A549 (cell line): ENCODE measurements at regions not wholly inside any gene's neighbourhood (a gene's known extent, or its start where the extent isn't known, plus 50 kb on each side); places are given as distances from the start of the nearest gene placed in this dataset.

Experiments used
- ATAC-seq, 2 experiments: fragments of 200-7000 bp in 1 of 2; fragments of >200 bp in 1 of 2; cut with Nextera tagmentation in 1 of 2; cut with Tn5 transposase in 1 of 2; 3 replicates each; pipeline versions ENCODE4 v1.8.0 to v1.9.1; 2018 to 2020; ENCODE audit warnings: mild to moderate bottlenecking in 1 of 2, moderate library complexity in 1 of 2
- CTCF ChIA-PET: fragments of 300-600 bp; sonication (Branson Sonifier 250); formaldehyde crosslinking; extraction: SDS; loops from one replicate; lab custom pipeline; 2021; ENCODE audit warnings: antibody characterized with exemption, inconsistent platforms; lab: Yijun Ruan, JAX
- POLR2A ChIA-PET: fragments of 350-600 bp; formaldehyde crosslinking; extraction: SDS; loops from one replicate; lab custom pipeline; 2021; ENCODE audit warnings: antibody characterized with exemption, inconsistent platforms; lab: Yijun Ruan, JAX
- DNase-seq, 2 experiments: peaks; one replicate each; pipeline versions ENCODE4 v3.0.0 to v3.0.0-alpha.2; 2011 to 2016; ENCODE audit warnings: low read depth in 1 of 2, low spot score in 1 of 2
- FAIRE-seq: peaks from 2 replicates; lab custom pipeline; 2011; peaks lifted over from hg19 to GRCh38; lab: Jason Lieb, UNC
- H3K27ac ChIP-seq, 2 experiments: fragments of >200 bp; sonication (Bioruptor Twin); formaldehyde crosslinking; 3 replicates each; pipeline ENCODE4 v1.5.1; 2016 to 2017
- H3K4me1 ChIP-seq: fragments of >200 bp; sonication (Bioruptor Twin); formaldehyde crosslinking; 3 replicates; pipeline ENCODE4 v1.6.1; 2016
- H3K4me2 ChIP-seq: fragments of >200 bp; sonication (Bioruptor Twin); formaldehyde crosslinking; 3 replicates; pipeline ENCODE4 v1.6.1; 2016
- H3K4me3 ChIP-seq: fragments of >200 bp; sonication (Bioruptor Twin); formaldehyde crosslinking; 3 replicates; pipeline ENCODE4 v1.5.1; 2016
- H3K9me3 ChIP-seq: fragments of >200 bp; sonication (Bioruptor Twin); formaldehyde crosslinking; 3 replicates; pipeline ENCODE4 v1.6.1; 2016
- BHLHE40 ChIP-seq: IDR thresholded peaks from 2 replicates; pipeline ENCODE4 v1.6.1; 2012; ENCODE audit warnings: low read depth, low read length, inconsistent platforms
- CBX2 ChIP-seq: fragments of 200-600 bp; sonication (generic); IDR thresholded peaks from 2 replicates; pipeline ENCODE4 v1.6.1; 2016; ENCODE audit warnings: low read depth, mild to moderate bottlenecking, borderline replicate concordance
- CBX8 ChIP-seq: fragments of 200-600 bp; sonication (generic); IDR thresholded peaks from 2 replicates; pipeline ENCODE4 v1.6.1; 2016
- CEBPB ChIP-seq, 2 experiments: fragments of >200 bp in 1 of 2; sonication (Bioruptor Twin) in 1 of 2; formaldehyde crosslinking in 1 of 2; IDR thresholded peaks; 2 replicates each; pipeline ENCODE4 v1.6.1; 2012 to 2016
- EP300 ChIP-seq, 2 experiments: fragments of >200 bp; sonication (Bioruptor Twin); formaldehyde crosslinking; IDR thresholded peaks; 2 replicates in 1 of 2; 3 replicates in 1 of 2; pipeline ENCODE4 v1.6.1; 2016 to 2017
- HDAC2 ChIP-seq: fragments of 200-600 bp; sonication (generic); IDR thresholded peaks from 2 replicates; pipeline ENCODE4 v1.6.1; 2016
- JUNB ChIP-seq: fragments of >200 bp; sonication (Bioruptor Twin); formaldehyde crosslinking; IDR thresholded peaks from 2 replicates; pipeline ENCODE4 v1.6.1; 2016
- KDM1A ChIP-seq: fragments of 200-600 bp; sonication (generic); IDR thresholded peaks from 2 replicates; pipeline ENCODE4 v1.6.1; 2016; ENCODE audit warnings: low read depth, mild to moderate bottlenecking
- KDM5A ChIP-seq: fragments of 200-600 bp; sonication (generic); IDR thresholded peaks from 2 replicates; pipeline ENCODE4 v1.6.1; 2016; ENCODE audit warnings: antibody characterized with exemption, mild to moderate bottlenecking
- MAZ ChIP-seq: fragments of 150-350 bp; IDR thresholded peaks from 2 replicates; pipeline ENCODE4 v1.6.1; 2014; ENCODE audit warnings: antibody characterized with exemption, low read depth, low read length, borderline replicate concordance
- NFE2L2 ChIP-seq: fragments of 150-350 bp; conservative IDR thresholded peaks from 2 replicates; pipeline ENCODE4 v1.6.1; 2014; ENCODE audit warnings: low read length
- NPAS2 ChIP-seq: fragments of 250-450 bp; sonication (Bioruptor Pico); IDR thresholded peaks from 2 replicates; pipeline ENCODE4 v1.8.0; 2022; ENCODE audit warnings: mild to moderate bottlenecking, moderate library complexity, borderline replicate concordance
- PHF8 ChIP-seq: fragments of 200-600 bp; sonication (generic); IDR thresholded peaks from 2 replicates; pipeline ENCODE4 v1.6.1; 2016; ENCODE audit warnings: low read depth, mild to moderate bottlenecking, antibody characterized with exemption, moderate library complexity, borderline replicate concordance
- POLR2A ChIP-seq: IDR thresholded peaks from 2 replicates; pipeline ENCODE4 v1.6.1; 2012; ENCODE audit warnings: mild to moderate bottlenecking, low read length
- RAD21 ChIP-seq, 2 experiments: fragments of >200 bp in 1 of 2; sonication (Bioruptor Twin) in 1 of 2; formaldehyde crosslinking in 1 of 2; IDR thresholded peaks in 1 of 2; conservative IDR thresholded peaks in 1 of 2; 2 replicates in 1 of 2; 3 replicates in 1 of 2; pipeline ENCODE4 v1.6.1; 2012 to 2018; ENCODE audit warnings: inconsistent platforms in 1 of 2
- RFX5 ChIP-seq: fragments of 450-650 bp; IDR thresholded peaks from 2 replicates; pipeline ENCODE4 v1.7.1; 2014; ENCODE audit warnings: antibody characterized with exemption, mild to moderate bottlenecking, moderate library complexity
- SMC3 ChIP-seq: fragments of >200 bp; sonication (Bioruptor Twin); formaldehyde crosslinking; IDR thresholded peaks from 3 replicates; pipeline ENCODE4 v1.6.1; 2018; ENCODE audit warnings: inconsistent platforms
- TFCP2L1 ChIP-seq: fragments of 250-450 bp; sonication (Bioruptor Pico); IDR thresholded peaks from 2 replicates; pipeline ENCODE4 v1.5.0; 2021; ENCODE audit warnings: mild to moderate bottlenecking
- ZNF302 ChIP-seq: fragments of 250-450 bp; sonication (Bioruptor Pico); IDR thresholded peaks from 2 replicates; pipeline ENCODE4 v1.9.0; 2021; ENCODE audit warnings: inconsistent platforms, mild to moderate bottlenecking, moderate library complexity
- WGBS: methylation state at CpG from one replicate; pipeline ENCODE4 v1.1.6; 2017; ENCODE audit errors: missing lambda C conversion rate; 5-methylcytosine and 5-hydroxymethylcytosine counted together
- TF ChIP-seq, protein P1 (sequence below): fragments of 450-650 bp; IDR thresholded peaks from 2 replicates; pipeline ENCODE4 v1.6.1; 2014; ENCODE audit warnings: antibody characterized with exemption
- TF ChIP-seq, protein P2 (sequence below): fragments of 250-450 bp; sonication (Bioruptor Pico); IDR thresholded peaks from 2 replicates; pipeline ENCODE4 v1.5.0; 2020; ENCODE audit warnings: low read depth, mild to moderate bottlenecking, moderate library complexity
- TF ChIP-seq, protein P3 (sequence below): fragments of 150-350 bp; IDR thresholded peaks from 2 replicates; pipeline ENCODE4 v1.6.1; 2014; ENCODE audit warnings: low read depth, mild to moderate bottlenecking, low read length
- TF ChIP-seq, protein P4 (sequence below): fragments of >200 bp; sonication (Bioruptor Twin); formaldehyde crosslinking; IDR thresholded peaks from 3 replicates; pipeline ENCODE4 v1.5.1; 2016

DNA sequence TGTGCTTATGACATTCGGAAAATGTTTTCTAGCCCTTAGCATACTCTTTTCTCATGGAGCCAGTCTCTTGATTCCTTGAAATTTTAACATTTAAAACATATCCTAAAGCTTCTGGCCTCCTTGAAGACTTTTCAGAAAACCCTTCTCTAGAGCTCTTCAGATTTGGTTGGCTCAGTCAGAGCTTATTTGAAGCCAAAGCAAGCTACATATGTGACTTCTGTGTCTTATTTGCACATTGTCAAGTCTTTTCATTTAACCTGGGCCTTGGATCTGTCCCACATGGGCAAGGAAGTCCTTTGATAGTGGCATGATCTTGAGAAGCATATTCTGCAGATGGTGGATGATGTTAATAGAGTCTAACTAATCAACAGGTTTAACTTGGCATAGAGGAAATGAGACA lies 116.5 kb downstream of the LACC1 start:
- 4% methylated on average over 1 of the region's 1 CpG for WGBS

DNA sequence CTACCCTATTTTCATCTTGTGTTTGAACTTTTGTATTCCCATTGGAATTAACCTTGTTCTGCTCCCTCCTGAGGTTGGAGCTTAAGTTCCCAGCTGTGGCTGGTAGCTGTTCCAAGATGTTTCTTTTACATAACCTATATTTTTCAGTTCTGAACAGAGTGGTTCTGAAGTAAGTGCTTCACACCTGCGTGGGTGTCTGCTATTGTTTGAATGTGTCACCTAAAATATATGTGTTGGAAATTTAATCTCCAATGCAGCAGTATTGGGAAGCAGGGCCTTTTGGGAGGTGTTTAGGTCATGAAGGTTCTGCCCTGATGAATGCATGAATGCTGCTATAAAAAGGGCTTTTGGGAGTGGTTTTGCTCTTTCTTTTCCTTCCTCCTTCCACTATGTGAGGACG lies 123.8 kb downstream of the LACC1 start:
- 51% methylated on average over 2 of the region's 2 CpGs for WGBS
- 0 out of 3 replicates have a peak, but pooled peaks cover 3% of the 10 kb centered on the region for H3K9me3 ChIP-seq
- H3K4me1 ChIP-seq = no peaks in the 10 kb centered on the region
- no peak for FAIRE-seq
- ATAC-seq = no peak
- H3K4me3 ChIP-seq = no peak overlapping the region
- no peak overlapping the region for H3K27ac ChIP-seq
- no peak for DNase-seq
- H3K4me2 ChIP-seq = no peak overlapping the region
- ChIA-PET POLR2A (no interaction called here), CTCF (no interaction called here)
- TF ChIP-seq KDM1A = no peak
- TF ChIP-seq MAZ = no peak
- no peak for TF ChIP-seq NPAS2 (CRISPR knock-in tag)
- no peak for TF ChIP-seq KDM5A
- TF ChIP-seq, protein P1, sequence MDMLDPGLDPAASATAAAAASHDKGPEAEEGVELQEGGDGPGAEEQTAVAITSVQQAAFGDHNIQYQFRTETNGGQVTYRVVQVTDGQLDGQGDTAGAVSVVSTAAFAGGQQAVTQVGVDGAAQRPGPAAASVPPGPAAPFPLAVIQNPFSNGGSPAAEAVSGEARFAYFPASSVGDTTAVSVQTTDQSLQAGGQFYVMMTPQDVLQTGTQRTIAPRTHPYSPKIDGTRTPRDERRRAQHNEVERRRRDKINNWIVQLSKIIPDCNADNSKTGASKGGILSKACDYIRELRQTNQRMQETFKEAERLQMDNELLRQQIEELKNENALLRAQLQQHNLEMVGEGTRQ = no peak
- no peak for TF ChIP-seq CBX2

More for the DNA sequence above, 116.5 kb downstream of the LACC1 start:
- Histone ChIP-seq H3K4me2 (no peak overlapping the region), H3K9me3 (peaks cover 14% of the 10 kb centered on the region; the same call in 2 of the 3 replicates), H3K27ac (no peak overlapping the region), H3K4me1 (no peaks in the 10 kb centered on the region), H3K4me3 (no peak overlapping the region)
- ATAC-seq = no peak
- no peak for TF ChIP-seq NFE2L2
- TF ChIP-seq, protein P2, sequence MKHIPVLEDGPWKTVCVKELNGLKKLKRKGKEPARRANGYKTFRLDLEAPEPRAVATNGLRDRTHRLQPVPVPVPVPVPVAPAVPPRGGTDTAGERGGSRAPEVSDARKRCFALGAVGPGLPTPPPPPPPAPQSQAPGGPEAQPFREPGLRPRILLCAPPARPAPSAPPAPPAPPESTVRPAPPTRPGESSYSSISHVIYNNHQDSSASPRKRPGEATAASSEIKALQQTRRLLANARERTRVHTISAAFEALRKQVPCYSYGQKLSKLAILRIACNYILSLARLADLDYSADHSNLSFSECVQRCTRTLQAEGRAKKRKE (CRISPR knock-in tag) = no peak
- TF ChIP-seq CEBPB (IDR thresholded peaks at IDR 0.05) = no peak
- no peak for TF ChIP-seq PHF8
- TF ChIP-seq HDAC2 = no peak
- TF ChIP-seq RFX5 = no peak
- TF ChIP-seq POLR2A = no peak
- DNase-seq = no peak
- FAIRE-seq = no peak
- ChIA-PET CTCF (no interaction called here), POLR2A (no interaction called here)

DNA sequence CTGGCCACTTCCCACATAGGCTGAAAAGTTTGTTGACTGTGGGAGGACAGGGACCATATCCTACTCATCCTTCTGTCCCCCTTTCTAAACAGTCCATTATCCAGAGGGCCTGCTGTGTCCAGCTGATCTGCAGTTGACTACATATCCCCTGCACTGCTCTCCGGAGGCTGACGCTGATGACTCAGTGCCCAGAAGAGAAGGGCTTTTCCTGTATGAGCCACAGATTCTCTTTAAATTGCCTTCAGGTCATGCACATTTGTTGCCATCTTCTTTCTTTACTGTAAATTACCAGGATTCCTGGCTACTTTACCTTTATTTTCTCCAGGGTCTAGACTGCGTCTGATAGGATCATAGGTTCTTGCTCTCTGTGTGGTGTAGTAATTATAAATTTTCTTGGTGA lies 125.2 kb downstream of the LACC1 start:
- no peak for TF ChIP-seq EP300 (IDR thresholded peaks at IDR 0.05)
- no peak for TF ChIP-seq TFCP2L1 (CRISPR knock-in tag)
- TF ChIP-seq, protein P3, sequence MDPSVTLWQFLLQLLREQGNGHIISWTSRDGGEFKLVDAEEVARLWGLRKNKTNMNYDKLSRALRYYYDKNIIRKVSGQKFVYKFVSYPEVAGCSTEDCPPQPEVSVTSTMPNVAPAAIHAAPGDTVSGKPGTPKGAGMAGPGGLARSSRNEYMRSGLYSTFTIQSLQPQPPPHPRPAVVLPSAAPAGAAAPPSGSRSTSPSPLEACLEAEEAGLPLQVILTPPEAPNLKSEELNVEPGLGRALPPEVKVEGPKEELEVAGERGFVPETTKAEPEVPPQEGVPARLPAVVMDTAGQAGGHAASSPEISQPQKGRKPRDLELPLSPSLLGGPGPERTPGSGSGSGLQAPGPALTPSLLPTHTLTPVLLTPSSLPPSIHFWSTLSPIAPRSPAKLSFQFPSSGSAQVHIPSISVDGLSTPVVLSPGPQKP = no peak
- no peak for TF ChIP-seq BHLHE40
- TF ChIP-seq NFE2L2 = no peak
- TF ChIP-seq JUNB = no peak
- no peak for TF ChIP-seq HDAC2
- no peak for TF ChIP-seq SMC3
- no peak for TF ChIP-seq ZNF302 (CRISPR knock-in tag)
- TF ChIP-seq CEBPB (IDR thresholded peaks at IDR 0.05) = no peak
- TF ChIP-seq NPAS2 (CRISPR knock-in tag) = no peak
- no peak for TF ChIP-seq CBX2
- TF ChIP-seq RAD21 (conservative IDR thresholded peaks at IDR 0.05 in 1 of 2, IDR thresholded peaks at IDR 0.05 in 1 of 2) = no peak
- TF ChIP-seq CBX8 = no peak
- TF ChIP-seq, protein P4, sequence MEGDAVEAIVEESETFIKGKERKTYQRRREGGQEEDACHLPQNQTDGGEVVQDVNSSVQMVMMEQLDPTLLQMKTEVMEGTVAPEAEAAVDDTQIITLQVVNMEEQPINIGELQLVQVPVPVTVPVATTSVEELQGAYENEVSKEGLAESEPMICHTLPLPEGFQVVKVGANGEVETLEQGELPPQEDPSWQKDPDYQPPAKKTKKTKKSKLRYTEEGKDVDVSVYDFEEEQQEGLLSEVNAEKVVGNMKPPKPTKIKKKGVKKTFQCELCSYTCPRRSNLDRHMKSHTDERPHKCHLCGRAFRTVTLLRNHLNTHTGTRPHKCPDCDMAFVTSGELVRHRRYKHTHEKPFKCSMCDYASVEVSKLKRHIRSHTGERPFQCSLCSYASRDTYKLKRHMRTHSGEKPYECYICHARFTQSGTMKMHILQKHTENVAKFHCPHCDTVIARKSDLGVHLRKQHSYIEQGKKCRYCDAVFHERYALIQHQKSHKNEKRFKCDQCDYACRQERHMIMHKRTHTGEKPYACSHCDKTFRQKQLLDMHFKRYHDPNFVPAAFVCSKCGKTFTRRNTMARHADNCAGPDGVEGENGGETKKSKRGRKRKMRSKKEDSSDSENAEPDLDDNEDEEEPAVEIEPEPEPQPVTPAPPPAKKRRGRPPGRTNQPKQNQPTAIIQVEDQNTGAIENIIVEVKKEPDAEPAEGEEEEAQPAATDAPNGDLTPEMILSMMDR = no peak
- TF ChIP-seq RFX5 = no peak
- ChIA-PET POLR2A (no interaction called here), CTCF (no interaction called here)
- H3K27ac ChIP-seq = no peak overlapping the region
- DNase-seq (no peak), ATAC-seq (no peak), FAIRE-seq (no peak)
- 0 out of 3 replicates have a peak, but pooled peaks cover 3% of the 10 kb centered on the region for H3K9me3 ChIP-seq
- H3K4me3 ChIP-seq = no peak overlapping the region
- no peaks in the 10 kb centered on the region for H3K4me1 ChIP-seq
- H3K4me2 ChIP-seq = no peak overlapping the region
- 80% methylated on average over 3 of the region's 3 CpGs for WGBS
